Hippocampal formation (tissue), 2 donors: ENCODE measurements at regions not wholly inside any gene's neighbourhood (a gene's known extent, or its start where the extent isn't known, plus 50 kb on each side); places are given as distances from the start of the nearest gene placed in this dataset.

Source experiments
- DNase-seq, 2 donors: peaks; one replicate each; lab custom pipeline; 2025; lab: John Stamatoyannopoulos, UW

DNA sequence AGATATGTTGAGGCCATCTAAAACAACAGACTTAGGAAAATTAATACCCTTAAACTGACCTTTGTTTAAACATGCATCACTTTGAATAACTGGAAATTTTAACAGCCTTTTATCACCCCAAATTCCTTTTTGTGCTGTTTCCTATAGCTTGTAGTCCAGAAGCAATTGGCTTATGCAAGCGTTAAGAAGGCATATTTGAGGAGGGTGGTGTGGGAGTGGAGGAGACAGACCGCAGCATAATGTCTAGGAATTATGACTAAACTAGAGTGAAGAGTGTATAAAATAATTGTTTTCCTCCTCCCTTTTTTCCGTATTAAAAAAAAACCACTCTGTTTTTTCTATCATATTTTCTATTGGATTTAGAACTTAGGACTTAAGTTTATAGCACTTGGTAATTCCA is 51.8 kb upstream of the MPDZ start:
- no peak for DNase-seq

DNA sequence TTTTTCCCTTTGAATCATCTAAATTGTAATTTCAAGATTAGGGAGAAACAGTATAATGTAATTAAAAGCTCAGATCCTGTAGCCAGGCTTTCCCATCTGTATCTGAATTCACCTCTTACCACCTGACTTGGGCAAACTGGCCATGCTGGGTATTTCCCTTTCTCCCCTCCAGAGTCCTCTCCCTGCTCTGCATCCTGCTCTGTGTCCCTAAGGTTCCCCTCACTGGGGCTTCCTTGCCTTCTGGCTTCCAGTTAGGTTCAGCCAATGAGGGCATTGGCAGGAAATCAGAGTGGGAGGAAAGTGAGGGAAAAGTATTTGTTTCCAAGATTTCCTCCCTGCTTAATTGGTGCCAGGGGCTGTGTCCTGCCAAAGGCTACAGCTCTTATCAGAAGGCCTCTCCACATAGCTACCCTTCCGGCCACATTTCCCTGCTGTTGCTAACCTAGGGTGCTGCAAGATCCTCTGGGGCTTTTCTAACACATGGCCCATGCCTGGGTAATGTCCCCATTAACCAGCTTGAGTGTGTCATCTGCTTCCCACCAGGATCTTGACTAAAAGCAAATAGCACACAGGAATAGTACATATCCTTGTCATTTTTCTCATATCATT is 51.0 kb upstream of the MPDZ start:
- DNase-seq, result no peak
